HG03378 (cell line): ENCODE measurements at regions not wholly inside any gene's neighbourhood (a gene's known extent, or its start where the extent isn't known, plus 50 kb on each side); places are given as distances from the start of the nearest gene placed in this dataset.
A peak's percentile ranks its signal among the peaks of the same experiment; 100 is the strongest.

Source experiments
- ATAC-seq: cut with Tn5 transposase; IDR thresholded peaks from one replicate; pipeline ENCODE4 v1.9.1; 2021; ENCODE audit warnings: mild to moderate bottlenecking, moderate library complexity; ENCODE audit not compliant: unreplicated experiment

DNA sequence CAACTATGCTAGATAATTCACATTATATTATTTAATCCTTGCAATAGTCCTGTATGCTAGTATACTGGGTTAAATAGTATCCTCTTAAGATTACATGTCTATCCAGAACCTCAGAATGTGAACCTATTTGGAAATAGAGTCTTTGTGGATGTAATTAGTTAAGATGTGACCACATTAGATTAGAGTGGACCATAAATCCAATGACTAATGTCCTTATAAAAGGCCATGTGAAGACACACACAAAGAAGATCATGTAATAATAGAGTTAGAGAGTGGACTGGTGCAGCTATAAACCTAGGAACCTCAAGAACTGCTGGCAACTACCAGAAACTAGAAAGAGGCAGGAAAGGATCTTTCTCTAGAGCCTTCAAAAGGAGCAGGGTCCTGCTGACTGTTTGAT is 263.6 kb upstream of the PTGER4 start:
- ATAC-seq, result no peak

GRCh38 chr5:40414922-40415321 is 264.8 kb upstream of the PTGER4 start:
- no peak for ATAC-seq

DNA sequence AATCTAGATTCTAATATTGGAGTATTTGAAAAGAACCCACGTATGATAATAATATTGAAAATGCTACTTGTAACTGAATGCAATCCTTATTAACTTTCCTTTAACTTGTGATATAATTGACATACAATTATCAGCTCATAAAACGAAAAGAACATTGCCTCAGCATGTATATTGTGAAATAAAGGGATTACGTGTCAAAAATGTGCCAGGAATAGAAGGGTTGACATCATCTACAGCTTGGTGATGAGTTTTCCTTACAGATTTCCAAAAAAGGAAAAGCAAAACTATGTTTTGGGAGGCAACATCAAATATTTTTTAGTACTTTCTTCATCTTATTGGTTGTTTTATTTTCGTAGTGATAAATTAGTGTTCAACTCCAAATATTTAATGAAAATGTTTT is 266.0 kb upstream of the PTGER4 start:
- no peak for ATAC-seq

DNA sequence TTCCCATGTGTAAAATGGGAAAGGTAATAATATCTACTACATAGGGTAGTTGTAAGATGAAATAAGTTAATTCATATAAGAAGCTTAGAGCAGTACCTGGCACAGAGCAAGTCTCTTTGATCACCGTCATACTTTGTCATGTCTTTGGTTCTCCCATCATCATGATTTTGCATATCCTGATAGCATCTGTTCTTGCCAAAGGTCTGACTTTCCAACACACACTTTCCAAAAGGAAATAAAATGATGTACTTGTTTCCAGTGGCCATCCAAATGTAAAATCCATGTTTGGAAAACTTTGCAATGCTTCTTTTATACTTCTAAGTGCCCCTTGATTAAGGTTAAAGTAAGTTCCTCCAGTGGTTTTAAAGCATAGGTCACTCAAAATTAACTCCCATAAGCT is 266.9 kb upstream of the PTGER4 start:
- ATAC-seq, result no peak

- no peak for ATAC-seq
Observed at GRCh38 chr5:40410964-40411635, 268.6 kb upstream of the PTGER4 start.

GRCh38 chr5:40410231-40410861 is 269.4 kb upstream of the PTGER4 start:
- ATAC-seq, result no peak

GRCh38 chr5:40409601-40410000 is 270.1 kb upstream of the PTGER4 start:
- ATAC-seq, result no peak

DNA sequence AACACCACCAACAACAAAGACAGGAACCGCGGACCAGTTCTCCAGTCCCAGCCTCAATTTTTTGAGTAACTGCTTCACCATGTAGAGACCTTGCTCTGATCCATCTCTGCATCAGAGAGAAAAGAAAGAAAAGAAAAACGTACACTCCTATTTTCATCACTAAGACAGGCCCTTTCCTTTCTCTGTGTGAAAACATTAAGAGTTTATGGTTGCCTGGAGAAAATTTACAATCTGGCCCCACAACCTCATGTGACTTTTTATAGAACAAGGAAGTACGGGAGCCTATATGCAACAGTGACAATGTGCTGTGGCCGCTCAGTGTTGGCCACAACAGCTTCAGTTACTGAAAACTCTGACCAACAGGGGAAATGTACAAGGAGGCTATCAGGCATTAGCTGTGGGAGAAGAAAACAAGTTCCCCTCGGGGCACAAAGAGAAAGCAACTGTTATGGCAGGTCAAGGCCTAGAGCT is 272.9 kb upstream of the PTGER4 start:
- peak; percentile 45 for ATAC-seq

DNA sequence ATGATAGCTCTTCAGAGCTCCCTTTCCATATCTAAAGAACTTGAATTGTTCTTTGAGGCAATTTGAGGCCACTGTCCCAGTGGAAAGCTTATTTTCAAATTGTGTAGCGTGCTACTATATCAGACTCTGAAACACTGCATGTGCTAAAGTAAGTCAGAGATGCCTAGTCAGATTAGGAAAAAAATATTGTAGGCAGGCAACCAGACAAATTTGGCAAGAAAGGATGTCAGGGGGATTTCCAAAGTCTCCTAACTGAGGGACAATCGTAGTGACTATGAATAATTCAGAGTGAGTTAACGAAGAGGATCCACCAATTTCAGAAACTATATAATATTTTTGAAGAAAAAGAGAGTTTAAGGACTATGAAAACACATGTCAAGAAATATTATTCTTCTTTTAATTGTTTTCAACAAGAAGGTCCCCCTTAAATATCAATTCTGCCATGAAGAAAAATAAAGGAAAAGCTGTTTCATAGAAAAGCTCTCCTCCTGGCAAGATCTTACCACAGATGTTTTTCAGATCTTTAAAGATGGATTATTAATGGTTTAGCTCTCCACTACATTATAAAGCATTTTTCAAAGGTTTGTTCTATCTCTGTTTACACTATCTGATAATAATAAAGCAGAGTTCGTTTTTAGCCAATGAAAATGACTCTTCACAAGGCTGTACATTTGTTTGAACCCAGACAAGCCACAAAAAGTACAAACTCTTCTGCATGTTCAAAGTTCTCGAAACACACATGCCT is 273.5 kb upstream of the PTGER4 start:
- no peak for ATAC-seq

DNA sequence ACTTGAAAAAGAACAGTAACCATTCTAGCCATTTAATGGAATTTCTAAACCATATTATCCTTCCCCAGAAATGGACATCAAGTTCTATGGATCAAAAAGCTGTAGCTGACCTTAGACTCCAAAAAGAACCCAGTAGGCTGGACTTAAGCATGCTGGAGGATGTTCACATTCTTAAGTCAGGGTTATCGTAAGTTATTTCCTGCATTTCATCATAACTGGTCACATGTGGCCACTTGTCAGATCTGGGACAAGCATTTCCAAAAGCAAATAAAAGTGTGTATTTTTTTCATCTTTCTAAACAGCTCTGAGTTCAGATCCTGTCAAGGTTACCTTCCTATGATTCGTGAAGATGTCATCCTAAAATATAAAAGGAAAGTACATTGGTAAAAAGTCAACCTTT is 274.5 kb upstream of the PTGER4 start:
- no peak for ATAC-seq

- peak; percentile 82 for ATAC-seq
Observed at GRCh38 chr5:40404613-40405012, 275.1 kb upstream of the PTGER4 start.

- ATAC-seq, result no peak
Observed at GRCh38 chr5:40402007-40402364, 277.7 kb upstream of the PTGER4 start.

- ATAC-seq, result no peak
Observed at GRCh38 chr5:40401284-40402006, 278.3 kb upstream of the PTGER4 start.

- ATAC-seq, result no peak
Observed at GRCh38 chr5:40400245-40400644, 279.5 kb upstream of the PTGER4 start.

DNA sequence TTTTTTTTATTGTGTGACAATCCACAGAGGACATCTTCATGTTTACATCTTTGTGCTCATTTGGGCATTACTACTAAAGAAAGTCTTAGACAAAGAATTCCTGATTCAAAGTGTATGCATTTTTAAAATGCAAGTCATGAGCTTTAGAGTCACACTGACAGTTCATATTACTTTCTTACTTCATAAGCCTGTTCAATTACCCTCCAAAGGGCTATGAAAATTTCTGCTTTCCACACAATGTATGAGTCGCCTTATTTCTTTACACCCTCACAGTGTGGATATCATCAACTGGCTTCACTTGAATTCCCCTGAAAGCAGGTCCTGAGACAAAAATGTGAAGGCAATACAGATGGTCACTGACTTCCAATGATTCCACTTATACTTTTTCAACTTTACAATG is 280.4 kb upstream of the PTGER4 start:
- ATAC-seq, result no peak

DNA sequence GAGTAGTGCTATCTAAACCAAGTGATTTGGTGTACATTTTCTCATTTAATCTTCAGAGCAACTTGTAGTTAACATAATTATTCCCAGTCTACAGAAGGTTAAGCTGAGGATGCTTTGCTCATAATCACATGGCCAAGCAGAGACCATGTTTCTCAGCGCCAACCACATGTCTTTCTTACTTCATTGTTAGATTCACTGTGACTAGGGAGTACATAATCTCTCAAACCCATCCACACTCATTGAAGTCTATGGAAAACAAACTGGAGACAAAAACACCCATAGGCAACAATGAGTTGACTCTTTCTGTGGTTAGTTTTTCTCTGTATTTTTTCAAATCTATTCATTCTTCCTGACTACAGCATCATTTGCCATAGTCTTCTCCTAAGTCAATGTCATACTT is 281.7 kb upstream of the PTGER4 start:
- no peak for ATAC-seq

DNA sequence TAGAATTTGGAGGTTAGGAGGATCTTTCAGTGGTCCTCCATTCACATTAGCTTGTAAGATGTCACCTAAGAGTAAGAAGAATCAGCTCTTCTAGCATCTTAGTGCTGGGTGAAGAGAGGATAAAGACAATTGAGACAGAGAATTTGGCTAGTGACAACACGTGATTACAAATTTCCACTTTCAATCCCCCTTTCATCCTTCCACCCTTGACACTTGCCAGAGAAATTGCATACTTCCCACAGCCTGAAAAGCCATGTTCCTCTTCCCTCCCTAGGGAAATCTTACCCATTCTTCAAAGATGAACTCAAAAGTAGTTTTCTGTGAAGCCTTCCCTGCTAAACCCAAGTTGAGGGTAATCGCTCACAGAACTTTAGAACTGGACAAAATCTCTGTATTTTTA is 282.6 kb upstream of the PTGER4 start:
- no peak for ATAC-seq

DNA sequence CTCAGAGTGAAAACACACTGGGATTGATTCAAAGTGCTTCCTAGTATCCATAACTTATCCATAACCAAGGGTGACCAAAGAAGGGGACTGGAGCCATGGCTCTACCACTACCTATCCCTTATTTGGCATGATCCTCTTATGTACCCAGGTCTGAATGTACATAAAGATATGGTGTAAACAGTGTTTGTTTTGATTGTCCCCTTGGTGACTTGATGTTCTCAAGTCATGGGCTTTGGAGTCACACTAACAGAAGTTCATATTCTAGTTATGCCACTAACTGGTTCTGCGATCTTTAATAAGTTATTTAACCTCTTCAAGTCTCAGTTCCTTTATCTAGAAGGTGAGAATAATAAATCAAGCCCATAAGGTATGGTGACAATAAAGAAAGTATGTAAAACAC is 283.4 kb upstream of the PTGER4 start:
- ATAC-seq, result no peak

- ATAC-seq, result no peak
Observed at GRCh38 chr5:40395251-40395650, 284.5 kb upstream of the PTGER4 start.

DNA sequence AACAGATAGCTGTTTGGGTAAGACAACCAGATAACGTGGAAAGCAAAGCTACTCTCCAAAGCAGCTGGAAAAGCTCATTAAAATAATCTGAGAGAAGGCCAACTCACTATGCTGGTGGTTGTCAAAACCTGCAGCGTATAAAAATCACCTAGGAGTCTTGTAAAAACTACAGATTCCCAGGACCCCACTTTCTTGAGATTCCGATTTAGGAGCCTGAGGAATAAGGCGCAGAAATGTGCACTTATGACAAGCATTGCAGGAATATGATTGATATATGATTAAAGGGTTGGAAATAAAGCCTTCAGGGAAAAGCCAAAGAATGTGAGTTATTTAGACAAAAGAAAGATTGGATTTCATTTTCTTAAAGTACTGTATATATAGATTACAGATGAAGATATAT is 285.0 kb upstream of the PTGER4 start:
- ATAC-seq, result no peak

DNA sequence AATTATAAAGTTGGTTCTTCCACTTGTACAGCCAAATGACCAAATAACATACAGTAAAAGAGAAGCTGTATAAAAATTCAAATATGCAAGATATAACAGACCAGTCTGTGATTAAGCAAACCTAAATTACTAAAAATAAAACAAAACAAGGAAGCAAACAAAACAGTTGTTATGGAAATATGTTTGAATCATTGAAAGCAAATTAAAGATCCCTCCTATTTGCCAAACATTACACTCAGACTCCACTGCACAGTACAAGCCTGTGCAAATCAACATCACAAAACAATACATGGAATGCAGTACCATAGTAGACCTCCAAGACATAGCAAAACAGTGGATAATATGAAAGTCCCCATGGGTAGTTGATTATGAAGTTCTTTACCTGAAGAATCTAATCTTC is 288.1 kb upstream of the PTGER4 start:
- ATAC-seq, result no peak
